Adrenal gland (tissue), 5 donors: ENCODE measurements at regions not wholly inside any gene's neighbourhood (a gene's known extent, or its start where the extent isn't known, plus 50 kb on each side); places are given as distances from the start of the nearest gene placed in this dataset.

Experiments
- POLR2A ChIP-seq, 2 donors: fragments of 450-650 bp; IDR thresholded peaks; one replicate each; pipeline ENCODE4 v1.6.1; 2017; ENCODE audit warnings: antibody characterized with exemption in 2 of 2, mild to moderate bottlenecking in 2 of 2, moderate library complexity in 1 of 2
- TF ChIP-seq, protein P1 (sequence below), 6 experiments: fragments of 450-650 bp in 4 of 6; fragments of 200-600 bp in 2 of 6; sonication (generic) in 1 of 6; IDR thresholded peaks; 1 replicate in 5 of 6; 2 replicates in 1 of 6; pipeline versions ENCODE4 v1.5.1 to v1.8.0; 2016 to 2021; ENCODE audit warnings: antibody characterized with exemption in 6 of 6, mild to moderate bottlenecking in 2 of 6, moderate library complexity in 1 of 6
- donor health status: DM: no; HTN: no; CAD: no.

DNA sequence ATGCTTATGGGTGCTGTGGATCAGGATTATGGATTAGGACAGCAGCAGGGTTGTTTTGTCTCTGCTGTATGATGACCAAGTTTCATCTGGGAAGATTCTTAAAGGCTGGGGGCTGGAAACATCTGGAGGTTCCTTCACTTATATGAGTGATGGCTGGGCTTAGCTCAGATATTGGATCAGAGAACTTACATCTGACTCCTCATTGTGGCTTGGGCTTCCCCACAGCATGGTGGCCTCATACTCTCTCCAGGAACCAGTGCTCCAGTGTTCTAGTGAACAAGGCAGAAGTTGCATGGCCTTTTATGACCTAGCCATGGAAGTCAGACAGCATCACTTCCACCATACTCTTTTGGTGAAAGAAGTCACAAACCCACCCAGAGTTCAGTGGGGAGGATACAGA, 336.1 kb upstream of the TBX3 start:
- TF ChIP-seq, protein P1, sequence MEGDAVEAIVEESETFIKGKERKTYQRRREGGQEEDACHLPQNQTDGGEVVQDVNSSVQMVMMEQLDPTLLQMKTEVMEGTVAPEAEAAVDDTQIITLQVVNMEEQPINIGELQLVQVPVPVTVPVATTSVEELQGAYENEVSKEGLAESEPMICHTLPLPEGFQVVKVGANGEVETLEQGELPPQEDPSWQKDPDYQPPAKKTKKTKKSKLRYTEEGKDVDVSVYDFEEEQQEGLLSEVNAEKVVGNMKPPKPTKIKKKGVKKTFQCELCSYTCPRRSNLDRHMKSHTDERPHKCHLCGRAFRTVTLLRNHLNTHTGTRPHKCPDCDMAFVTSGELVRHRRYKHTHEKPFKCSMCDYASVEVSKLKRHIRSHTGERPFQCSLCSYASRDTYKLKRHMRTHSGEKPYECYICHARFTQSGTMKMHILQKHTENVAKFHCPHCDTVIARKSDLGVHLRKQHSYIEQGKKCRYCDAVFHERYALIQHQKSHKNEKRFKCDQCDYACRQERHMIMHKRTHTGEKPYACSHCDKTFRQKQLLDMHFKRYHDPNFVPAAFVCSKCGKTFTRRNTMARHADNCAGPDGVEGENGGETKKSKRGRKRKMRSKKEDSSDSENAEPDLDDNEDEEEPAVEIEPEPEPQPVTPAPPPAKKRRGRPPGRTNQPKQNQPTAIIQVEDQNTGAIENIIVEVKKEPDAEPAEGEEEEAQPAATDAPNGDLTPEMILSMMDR (IDR thresholded peaks at IDR 0.05) = no peak
- TF ChIP-seq POLR2A (IDR thresholded peaks at IDR 0.05) = no peak
